ENCODE measurements at regions not wholly inside any gene's neighbourhood (a gene's known extent, or its start where the extent isn't known, plus 50 kb on each side); places are given as distances from the start of the nearest gene placed in this dataset.

GRCh38 chr17:63040816-63041215, 74.8 kb downstream of the TANC2 start:
- no peak for TF ChIP-seq RAD21 (IDR thresholded peaks at IDR 0.05; ENCODE audit: low read depth)
- no peak for TF ChIP-seq USF1 (IDR thresholded peaks at IDR 0.05)
- no peak for TF ChIP-seq EGR1 (IDR thresholded peaks at IDR 0.05)
- no peak for TF ChIP-seq EP300 (IDR thresholded peaks at IDR 0.05; ENCODE audit: borderline replicate concordance)
- TF ChIP-seq MAX (IDR thresholded peaks at IDR 0.05) = no peak
- no peak for TF ChIP-seq TAF1 (IDR thresholded peaks at IDR 0.05; ENCODE audit: low read depth)
- no peak for TF ChIP-seq REST (IDR thresholded peaks at IDR 0.05; ENCODE audit: low read depth)
- no peak for TF ChIP-seq TCF12 (IDR thresholded peaks at IDR 0.05; ENCODE audit: low read depth)
- no peak for TF ChIP-seq FOXM1 (IDR thresholded peaks at IDR 0.05; ENCODE audit: borderline replicate concordance, low read depth)
- TF ChIP-seq CEBPB (IDR thresholded peaks at IDR 0.05) = no peak
- no peak for TF ChIP-seq NFIC (IDR thresholded peaks at IDR 0.05)

GRCh38 chr17:63041251-63041650, 75.2 kb downstream of the TANC2 start:
- TF ChIP-seq USF1 (IDR thresholded peaks at IDR 0.05) = no peak
- TF ChIP-seq CREB1 (IDR thresholded peaks at IDR 0.05; ENCODE audit: low read depth) = no peak
- no peak for TF ChIP-seq CEBPB (IDR thresholded peaks at IDR 0.05)
- TF ChIP-seq REST (IDR thresholded peaks at IDR 0.05; ENCODE audit: low read depth) = no peak
- TF ChIP-seq RAD21 (IDR thresholded peaks at IDR 0.05; ENCODE audit: low read depth) = no peak
- no peak for TF ChIP-seq EGR1 (IDR thresholded peaks at IDR 0.05)
- TF ChIP-seq NFIC (IDR thresholded peaks at IDR 0.05) = no peak
- TF ChIP-seq EP300 (IDR thresholded peaks at IDR 0.05; ENCODE audit: borderline replicate concordance) = no peak
- TF ChIP-seq FOXM1 (IDR thresholded peaks at IDR 0.05; ENCODE audit: borderline replicate concordance, low read depth) = no peak
- TF ChIP-seq TAF1 (IDR thresholded peaks at IDR 0.05; ENCODE audit: low read depth) = no peak
- no peak for TF ChIP-seq TCF12 (IDR thresholded peaks at IDR 0.05; ENCODE audit: low read depth)
- TF ChIP-seq TEAD4 (IDR thresholded peaks at IDR 0.05) = no peak
- no peak for TF ChIP-seq MAX (IDR thresholded peaks at IDR 0.05)
- no peak for TF ChIP-seq YY1 (IDR thresholded peaks at IDR 0.05; ENCODE audit: low read depth)
- TF ChIP-seq ZBTB7A (IDR thresholded peaks at IDR 0.05; ENCODE audit: low read depth) = no peak

GRCh38 chr17:63041722-63042121, 75.7 kb downstream of the TANC2 start:
- no peak for TF ChIP-seq EGR1 (IDR thresholded peaks at IDR 0.05)
- TF ChIP-seq CREB1 (IDR thresholded peaks at IDR 0.05; ENCODE audit: low read depth) = no peak
- TF ChIP-seq CEBPB (IDR thresholded peaks at IDR 0.05) = no peak
- TF ChIP-seq TCF12 (IDR thresholded peaks at IDR 0.05; ENCODE audit: low read depth) = no peak
- no peak for TF ChIP-seq MAX (IDR thresholded peaks at IDR 0.05)
- no peak for TF ChIP-seq FOXM1 (IDR thresholded peaks at IDR 0.05; ENCODE audit: borderline replicate concordance, low read depth)
- no peak for TF ChIP-seq RAD21 (IDR thresholded peaks at IDR 0.05; ENCODE audit: low read depth)
- TF ChIP-seq USF1 (IDR thresholded peaks at IDR 0.05) = no peak
- TF ChIP-seq EP300 (IDR thresholded peaks at IDR 0.05; ENCODE audit: borderline replicate concordance) = no peak
- TF ChIP-seq YY1 (IDR thresholded peaks at IDR 0.05; ENCODE audit: low read depth) = no peak
- no peak for TF ChIP-seq NFIC (IDR thresholded peaks at IDR 0.05)
- no peak for TF ChIP-seq REST (IDR thresholded peaks at IDR 0.05; ENCODE audit: low read depth)
- no peak for TF ChIP-seq TEAD4 (IDR thresholded peaks at IDR 0.05)
- TF ChIP-seq ZBTB7A (IDR thresholded peaks at IDR 0.05; ENCODE audit: low read depth) = no peak
- TF ChIP-seq TAF1 (IDR thresholded peaks at IDR 0.05; ENCODE audit: low read depth) = no peak
